Astrocyte (in vitro differentiated cells and primary cell): ENCODE measurements at regions not wholly inside any gene's neighbourhood (a gene's known extent, or its start where the extent isn't known, plus 50 kb on each side); places are given as distances from the start of the nearest gene placed in this dataset.
"Not testable (repeated sequence)": the region's sequence is repeated elsewhere in the genome, so short reads cannot be mapped to it uniquely, and the experiment has no call there.

Experiments used
- DNase-seq: peaks from one replicate; pipeline ENCODE4 v3.0.0-alpha.2; 2010; ENCODE audit warnings: low read depth
- FAIRE-seq: peaks from 2 replicates; lab custom pipeline; 2011; peaks lifted over from hg19 to GRCh38; lab: Jason Lieb, UNC
- H2AFZ ChIP-seq: 2 replicates; pipeline ENCODE4 v1.6.0; 2012; ENCODE audit warnings: low read depth, low read length, inconsistent platforms
- H3K27ac ChIP-seq: 2 replicates; pipeline ENCODE4 v1.5.1; 2011; ENCODE audit warnings: low read depth, low read length, inconsistent platforms
- H3K27me3 ChIP-seq: 2 replicates; pipeline ENCODE4 v1.6.0; 2011; ENCODE audit warnings: low read length, inconsistent platforms; ENCODE audit not compliant: insufficient read depth
- H3K36me3 ChIP-seq: 2 replicates; pipeline ENCODE4 v1.5.1; 2011; ENCODE audit warnings: low read length, inconsistent platforms; ENCODE audit not compliant: insufficient read depth
- H3K4me1 ChIP-seq: 2 replicates; pipeline ENCODE4 v1.5.1; 2011; ENCODE audit warnings: low read length, inconsistent platforms; ENCODE audit not compliant: insufficient read depth
- H3K4me2 ChIP-seq: 2 replicates; pipeline ENCODE4 v1.6.0; 2012; ENCODE audit warnings: low read length, inconsistent platforms
- H3K4me3 ChIP-seq: 2 replicates; pipeline ENCODE4 v1.5.1; 2011; ENCODE audit warnings: low read depth, mild to moderate bottlenecking, low read length, inconsistent platforms; ENCODE audit not compliant: insufficient read depth
- H3K79me2 ChIP-seq: 2 replicates; pipeline ENCODE4 v1.6.0; 2012; ENCODE audit warnings: mild to moderate bottlenecking, low read length, inconsistent platforms; ENCODE audit not compliant: insufficient read depth
- H3K9ac ChIP-seq: 2 replicates; pipeline ENCODE4 v1.6.0; 2012; ENCODE audit warnings: mild to moderate bottlenecking, low read length, inconsistent platforms
- H3K9me3 ChIP-seq: 2 replicates; pipeline ENCODE4 v1.5.1; 2012; ENCODE audit warnings: low read depth, mild to moderate bottlenecking, low read length, inconsistent platforms; ENCODE audit not compliant: insufficient read depth
- H4K20me1 ChIP-seq: 2 replicates; pipeline ENCODE4 v1.6.0; 2012; ENCODE audit warnings: low read length, inconsistent platforms; ENCODE audit not compliant: insufficient read depth
- H3K27ac Mint-ChIP-seq: one replicate; pipeline ENCODE4 v1.8.0; 2021; ENCODE audit warnings: mild to moderate bottlenecking, mixed read lengths; ENCODE audit not compliant: unreplicated experiment
- H3K27me3 Mint-ChIP-seq: one replicate; pipeline ENCODE4 v1.8.0; 2021; ENCODE audit warnings: low read depth, mixed read lengths; ENCODE audit not compliant: unreplicated experiment
- H3K36me3 Mint-ChIP-seq: one replicate; pipeline ENCODE4 v1.8.0; 2021; ENCODE audit warnings: low read depth, mixed read lengths; ENCODE audit not compliant: unreplicated experiment
- H3K4me1 Mint-ChIP-seq: one replicate; pipeline ENCODE4 v1.8.0; 2021; ENCODE audit warnings: low read depth, mixed read lengths; ENCODE audit not compliant: unreplicated experiment
- H3K4me3 Mint-ChIP-seq: one replicate; pipeline ENCODE4 v1.8.0; 2021; ENCODE audit warnings: mild to moderate bottlenecking, moderate library complexity, mixed read lengths; ENCODE audit not compliant: unreplicated experiment
- H3K9me3 Mint-ChIP-seq: one replicate; pipeline ENCODE4 v1.8.0; 2021; ENCODE audit warnings: mild to moderate bottlenecking, mixed read lengths; ENCODE audit not compliant: unreplicated experiment
- CTCF ChIP-seq: IDR thresholded peaks from 2 replicates; pipeline ENCODE4 v1.5.1; 2011; ENCODE audit warnings: low read depth, mild to moderate bottlenecking, inconsistent platforms, low read length, moderate library complexity; ENCODE audit not compliant: insufficient read depth
- EZH2 ChIP-seq: IDR thresholded peaks from 2 replicates; pipeline ENCODE4 v1.6.1; 2012; ENCODE audit warnings: mild to moderate bottlenecking, low read length, inconsistent platforms; ENCODE audit not compliant: insufficient read depth

GRCh38 chr12:47463918-47464317 is 241.9 kb downstream of the RPAP3 start:
- H3K9ac ChIP-seq, H2AFZ ChIP-seq: not testable (repeated sequence)

GRCh38 chr12:47458279-47458678 is 247.6 kb downstream of the RPAP3 start:
- no peaks in the 10 kb centered on the region for H3K36me3 Mint-ChIP-seq
- Histone ChIP-seq H3K27ac (no peak overlapping the region), H4K20me1 (no peaks in the 10 kb centered on the region), H2AFZ (no peak overlapping the region), H3K4me2 (no peak overlapping the region), H3K36me3 (no peaks in the 10 kb centered on the region), H3K4me1 (no peaks in the 10 kb centered on the region), H3K27me3 (no peaks in the 10 kb centered on the region), H3K9ac (no peak overlapping the region), H3K4me3 (no peak overlapping the region), H3K79me2 (no peaks in the 10 kb centered on the region), H3K9me3 (no peaks in the 10 kb centered on the region)
- FAIRE-seq (no peak), DNase-seq (peak; percentile 2)
- no peaks in the 10 kb centered on the region for H3K4me1 Mint-ChIP-seq
- no peak overlapping the region for H3K4me3 Mint-ChIP-seq
- no peak overlapping the region for H3K27ac Mint-ChIP-seq
- peaks cover 11% of the 10 kb centered on the region for H3K9me3 Mint-ChIP-seq
- H3K27me3 Mint-ChIP-seq, result peaks cover 11% of the 10 kb centered on the region
- TF ChIP-seq EZH2, result no peak
- TF ChIP-seq CTCF, result no peak

More at GRCh38 chr12:47463918-47464317, 241.9 kb downstream of the RPAP3 start:
- DNase-seq, H4K20me1 ChIP-seq, H3K27me3 ChIP-seq, H3K4me3 ChIP-seq, H3K4me1 ChIP-seq, H3K4me3 Mint-ChIP-seq, H3K27ac ChIP-seq, H3K27me3 Mint-ChIP-seq, H3K27ac Mint-ChIP-seq, H3K79me2 ChIP-seq, H3K9me3 ChIP-seq, H3K4me2 ChIP-seq, H3K36me3 ChIP-seq, H3K9me3 Mint-ChIP-seq, H3K4me1 Mint-ChIP-seq, H3K36me3 Mint-ChIP-seq, FAIRE-seq: not testable (repeated sequence)

GRCh38 chr12:47449797-47450196 is 256.0 kb downstream of the RPAP3 start:
- H3K9ac ChIP-seq, result no peak overlapping the region
- H3K4me2 ChIP-seq, result no peak overlapping the region
- Mint-ChIP-seq H3K4me1 (peaks cover 2% of the 10 kb centered on the region), H3K9me3 (peaks cover under 1% of the 10 kb centered on the region), H3K27me3 (peaks cover 2% of the 10 kb centered on the region), H3K27ac (no peak overlapping the region), H3K36me3 (no peaks in the 10 kb centered on the region), H3K4me3 (no peak overlapping the region)
- no peak overlapping the region for H2AFZ ChIP-seq
- no peaks in the 10 kb centered on the region for H3K9me3 ChIP-seq
- H4K20me1 ChIP-seq, result no peaks in the 10 kb centered on the region
- H3K79me2 ChIP-seq, result no peaks in the 10 kb centered on the region
- H3K27me3 ChIP-seq, result no peaks in the 10 kb centered on the region
- no peak overlapping the region for H3K4me3 ChIP-seq
- no peak for FAIRE-seq
- no peaks in the 10 kb centered on the region for H3K36me3 ChIP-seq
- DNase-seq, result no peak
- H3K4me1 ChIP-seq, result no peaks in the 10 kb centered on the region
- H3K27ac ChIP-seq, result no peak overlapping the region
- TF ChIP-seq CTCF (no peak), EZH2 (no peak)
